SIG-M5 treated with dmso at 0.1 percent for 504 hours (cell line): ENCODE measurements at regions not wholly inside any gene's neighbourhood (a gene's known extent, or its start where the extent isn't known, plus 50 kb on each side); places are given as distances from the start of the nearest gene placed in this dataset.

ENCODE experiments used
- DNase-seq: peaks from one replicate; lab custom pipeline; 2025; ENCODE audit not compliant: unreplicated experiment; lab: John Stamatoyannopoulos, UW

- DNase-seq = no peak
Measured at GRCh38 chr3:127356381-127356780, 68.5 kb upstream of the PRR20G start.

DNA sequence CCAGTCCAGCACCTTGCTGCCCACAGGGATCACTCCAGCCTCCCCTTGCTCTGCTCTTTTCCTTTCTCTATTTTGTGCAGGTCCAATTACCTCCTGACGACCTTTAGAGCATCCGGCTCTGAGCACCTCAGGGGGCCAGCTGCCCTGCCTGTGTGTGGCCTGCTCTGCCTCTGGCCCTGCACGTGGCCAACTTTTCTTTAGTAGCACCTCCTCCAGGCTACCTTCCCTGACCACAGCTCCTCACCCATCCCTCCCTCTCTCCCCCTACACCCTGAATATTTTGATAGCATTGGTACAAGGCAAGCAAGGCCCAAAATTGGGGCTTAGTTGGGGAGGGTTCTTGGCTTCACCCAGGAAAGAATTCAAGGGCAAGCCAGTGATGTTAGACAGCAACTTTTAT lies 66.9 kb upstream of the PRR20G start:
- no peak for DNase-seq

DNA sequence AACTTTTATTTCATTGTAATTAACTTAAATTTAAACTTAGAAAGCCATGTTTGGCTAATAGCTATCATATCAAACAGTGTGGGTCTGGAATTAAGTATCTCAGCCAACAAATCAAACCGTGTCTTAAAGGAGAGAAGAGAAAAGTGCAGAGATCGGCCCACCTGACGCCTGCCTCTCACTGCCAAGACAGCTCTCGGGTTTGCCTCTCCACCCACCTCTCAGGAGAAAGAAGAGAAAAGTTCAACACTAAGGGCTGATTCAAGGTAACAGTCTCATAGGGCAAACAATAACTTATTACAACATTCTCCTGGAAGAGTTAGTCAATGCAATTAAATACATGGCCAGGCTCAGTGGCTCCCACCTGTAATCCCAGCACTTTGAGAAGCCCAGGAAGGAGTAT lies 64.8 kb upstream of the PRR20G start:
- no peak for DNase-seq

GRCh38 chr3:127351775-127352350 lies 64.0 kb upstream of the PRR20G start:
- DNase-seq = no peak

GRCh38 chr3:127351321-127351720 lies 63.5 kb upstream of the PRR20G start:
- no peak for DNase-seq

DNA sequence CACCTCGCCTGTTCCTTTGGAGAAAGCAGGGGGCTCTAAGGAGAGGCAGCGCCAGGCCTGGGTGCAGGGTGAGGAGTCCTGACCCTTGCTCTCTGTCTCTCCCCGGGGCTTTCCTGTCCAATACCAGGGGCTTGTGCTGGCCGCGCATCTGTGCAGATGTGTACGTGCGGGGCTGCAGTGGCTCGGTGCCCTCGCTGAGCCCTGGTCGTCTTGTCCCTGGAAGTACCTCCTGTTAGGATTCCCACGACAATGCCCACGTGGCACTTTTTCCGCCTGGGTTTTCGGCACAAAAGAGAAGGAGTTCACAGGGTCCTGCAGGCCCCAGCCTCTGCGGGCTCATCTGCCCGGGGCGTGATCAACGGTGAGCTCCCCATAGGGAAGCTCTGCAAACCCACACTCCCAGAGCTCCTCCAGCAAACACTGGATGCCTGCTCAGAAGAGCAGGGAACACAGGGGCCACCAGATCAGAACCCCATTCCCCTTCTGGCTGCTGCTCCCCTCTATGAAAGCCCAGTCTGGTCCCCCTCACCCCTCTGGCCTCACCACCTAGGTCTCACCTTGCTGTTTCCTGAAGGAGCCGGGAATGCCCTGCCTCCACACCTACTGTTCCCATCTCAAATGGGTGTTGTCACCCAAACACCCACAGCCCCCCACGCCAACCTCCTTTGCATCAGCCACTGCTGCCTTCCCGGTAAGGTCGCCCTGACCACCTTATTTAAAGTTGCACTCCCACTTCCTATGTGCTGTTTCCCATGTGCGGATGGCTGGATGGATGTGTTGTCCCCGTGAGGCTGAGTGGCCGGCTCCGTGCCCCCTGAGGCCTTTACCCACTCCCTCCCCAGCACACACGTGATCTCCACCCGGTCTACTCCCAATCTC lies 62.6 kb upstream of the PRR20G start:
- DNase-seq = no peak

DNA sequence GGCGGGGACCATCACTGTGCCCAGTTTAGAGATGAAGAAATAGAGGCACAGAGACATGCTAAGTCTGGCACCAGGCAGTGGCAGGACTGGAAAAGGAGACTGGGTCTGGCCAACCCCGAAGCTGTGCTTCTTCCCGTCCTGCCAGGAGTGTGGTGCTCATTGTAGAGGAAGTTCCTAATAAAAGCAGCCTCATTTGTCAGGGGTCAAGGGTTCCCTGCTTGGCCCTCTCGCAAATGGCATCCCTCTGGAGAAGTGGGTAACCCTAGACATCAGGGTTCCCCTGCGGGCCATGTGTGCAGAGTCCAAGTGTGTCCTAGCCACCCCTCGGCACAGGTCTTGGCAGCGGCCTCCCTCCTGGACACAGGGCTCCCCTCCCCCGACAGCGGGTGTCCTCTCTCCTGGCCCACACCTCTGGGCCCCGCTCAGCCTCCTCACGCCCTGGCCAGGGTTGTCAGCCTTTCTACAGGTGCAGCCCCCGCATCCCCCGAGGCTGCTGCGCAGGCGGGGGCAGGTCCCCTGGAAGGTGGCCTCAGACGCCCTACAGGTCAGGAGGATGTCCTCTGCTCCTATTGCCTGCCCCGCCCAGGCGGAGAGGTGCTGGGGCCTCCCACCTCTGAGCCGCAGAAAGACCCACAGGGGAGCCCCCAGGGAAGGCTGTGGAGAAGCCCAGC lies 61.8 kb upstream of the PRR20G start:
- no peak for DNase-seq

GRCh38 chr3:127342735-127343134 lies 54.9 kb upstream of the PRR20G start:
- no peak for DNase-seq

DNA sequence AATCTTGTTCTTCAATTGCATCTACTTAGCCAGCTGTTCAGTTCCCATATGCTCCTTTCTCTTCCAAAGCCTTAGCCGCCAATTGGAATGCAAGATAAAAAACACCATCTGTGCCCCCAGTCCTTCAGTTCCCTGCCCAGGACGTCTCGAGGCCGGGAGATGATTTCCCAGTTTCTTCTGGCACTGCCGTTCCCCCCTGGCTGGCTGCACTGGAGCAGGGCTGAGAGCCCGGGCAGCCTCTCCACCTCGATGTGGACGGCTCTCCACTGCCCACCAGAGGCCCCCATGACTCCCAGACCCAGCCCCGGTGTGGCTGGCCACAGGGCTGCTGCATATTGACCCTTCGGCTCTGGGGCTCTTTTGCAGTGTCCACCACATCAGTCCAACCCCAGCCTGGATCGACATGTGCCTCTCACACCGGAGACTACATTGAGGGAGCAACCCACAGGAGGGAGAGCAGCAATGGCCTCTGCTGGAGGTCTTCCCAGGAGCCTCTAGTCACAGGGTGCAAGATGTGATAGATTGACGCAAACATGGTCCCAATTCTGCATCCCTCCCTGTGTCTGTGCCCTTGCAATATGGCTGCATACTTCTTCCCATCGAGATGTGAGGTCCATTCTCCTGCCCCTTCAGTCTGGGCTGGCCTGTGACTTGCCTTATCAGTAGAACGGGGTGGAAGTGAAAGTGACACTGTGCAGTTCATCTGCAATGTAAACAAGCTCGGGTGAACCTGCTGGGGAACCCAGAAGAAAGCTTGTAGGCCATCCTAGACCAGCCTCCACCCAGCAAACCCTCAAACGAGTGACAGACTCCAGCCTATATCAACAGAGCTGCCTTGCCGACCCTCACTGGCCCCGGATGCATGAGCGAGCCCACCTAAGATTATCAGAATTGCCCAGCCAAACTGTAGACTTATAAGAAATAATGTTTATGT lies 52.3 kb upstream of the PRR20G start:
- DNase-seq = peak; percentile 21

DNA sequence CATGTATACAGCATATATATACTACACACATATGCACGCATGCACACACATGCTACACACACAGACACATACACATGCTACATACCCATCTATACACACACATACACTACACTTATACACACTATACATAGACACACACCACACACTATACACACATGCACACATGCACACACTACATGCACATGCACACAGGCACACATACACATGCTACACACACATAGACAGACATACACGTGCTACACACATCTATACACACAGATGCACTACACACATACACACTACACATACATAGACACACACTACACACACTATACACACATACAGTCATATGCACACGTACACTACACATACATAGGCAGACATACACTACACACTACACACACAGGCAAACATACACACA lies 51.2 kb upstream of the PRR20G start:
- no peak for DNase-seq

DNA sequence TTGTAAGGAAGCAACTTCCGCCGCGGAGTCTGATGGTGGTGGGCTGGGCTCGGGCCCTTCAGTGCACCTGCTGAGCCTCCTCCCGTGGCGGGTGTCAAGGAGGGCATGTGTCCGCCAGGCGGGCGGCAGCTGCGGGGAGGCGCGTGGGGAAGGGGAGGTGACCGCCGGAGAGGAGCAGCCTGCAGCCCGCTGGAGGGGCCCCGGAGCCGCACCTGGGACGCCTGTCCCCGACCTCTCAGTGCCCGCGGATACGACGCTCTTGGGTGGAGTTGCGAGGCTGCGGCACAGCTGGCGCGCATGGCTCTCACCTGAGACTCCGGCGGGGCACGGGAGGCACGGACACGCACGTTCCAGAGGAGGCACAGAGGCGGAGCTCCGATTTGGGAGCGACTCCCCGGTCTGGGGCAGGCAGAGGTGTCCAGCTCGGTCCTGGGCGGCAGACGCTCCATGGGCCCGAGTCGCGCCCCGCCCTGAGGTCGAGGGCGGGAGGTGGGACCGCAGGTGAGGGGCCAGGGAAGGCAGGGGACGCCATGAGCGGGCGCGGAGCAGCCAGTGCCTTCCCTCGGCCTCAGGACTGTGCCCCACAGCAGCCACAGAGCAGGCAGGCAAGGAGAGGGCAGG lies 50.2 kb upstream of the PRR20G start:
- no peak for DNase-seq
